SK-N-SH (cell line): ENCODE measurements at regions not wholly inside any gene's neighbourhood (a gene's known extent, or its start where the extent isn't known, plus 50 kb on each side); places are given as distances from the start of the nearest gene placed in this dataset.

Source experiments
- CTCF ChIA-PET: fragments of 300-600, 350-600 bp; formaldehyde crosslinking; extraction: SDS; loops from one replicate; lab custom pipeline; 2021; lab: Yijun Ruan, JAX
- POLR2A ChIA-PET: fragments of 350-600 bp; sonication (Branson Sonifier 250); formaldehyde crosslinking; extraction: SDS; loops from one replicate; lab custom pipeline; 2020; ENCODE audit warnings: antibody characterized with exemption, inconsistent platforms; lab: Yijun Ruan, JAX
- DNase-seq: peaks from one replicate; pipeline ENCODE4 v3.0.0; 2012
- H2AFZ ChIP-seq: fragments of 200-600 bp; sonication (generic); 2 replicates; pipeline ENCODE4 v1.8.1; 2016; ENCODE audit warnings: antibody characterized with exemption, mild to moderate bottlenecking, low read depth
- H3F3A ChIP-seq: fragments of 200-600 bp; sonication (generic); replicated peaks from 2 replicates; pipeline ENCODE3; 2016; ENCODE audit warnings: antibody characterized with exemption, mild to moderate bottlenecking; ENCODE audit not compliant: insufficient read depth
- H3K27ac ChIP-seq, 2 experiments: fragments of 200-500 bp in 1 of 2; fragments of 200-600 bp in 1 of 2; sonication (Bioruptor generic) in 1 of 2; sonication (generic), shearing (Covaris generic) in 1 of 2; 2 replicates each; pipeline versions ENCODE4 v1.5.1 to v1.6.1; 2014 to 2016; ENCODE audit warnings: low read depth in 2 of 2, inconsistent platforms in 1 of 2, low read length in 1 of 2, mild to moderate bottlenecking in 1 of 2, mixed read lengths in 1 of 2
- H3K27me3 ChIP-seq: fragments of 200-600 bp; sonication (generic), shearing (Covaris generic); 2 replicates; pipeline ENCODE4 v1.6.1; 2016; ENCODE audit warnings: mixed run types; ENCODE audit not compliant: insufficient read depth
- H3K36me3 ChIP-seq, 2 experiments: fragments of 200-500 bp in 1 of 2; fragments of 200-600 bp in 1 of 2; sonication (Bioruptor generic) in 1 of 2; sonication (generic) in 1 of 2; replicated peaks in 1 of 2; 2 replicates each; pipeline versions ENCODE3 to v1.5.1; 2014 to 2016; ENCODE audit warnings: low read length in 1 of 2, mild to moderate bottlenecking in 1 of 2; ENCODE audit not compliant: insufficient read depth in 2 of 2, control insufficient read depth in 1 of 2
- H3K4me1 ChIP-seq, 2 experiments: fragments of 200-500 bp in 1 of 2; fragments of 200-600 bp in 1 of 2; sonication (Bioruptor generic) in 1 of 2; sonication (generic), shearing (Covaris generic) in 1 of 2; 2 replicates each; pipeline versions ENCODE4 v1.5.1 to v1.6.1; 2014 to 2016; ENCODE audit warnings: low read depth in 1 of 2, low read length in 1 of 2, mixed run types in 1 of 2; ENCODE audit not compliant: insufficient read depth in 2 of 2, control insufficient read depth in 1 of 2
- H3K4me2 ChIP-seq: fragments of 200-600 bp; sonication (generic), shearing (Covaris generic); 2 replicates; pipeline ENCODE4 v1.6.1; 2017; ENCODE audit warnings: mixed run types
- H3K4me3 ChIP-seq, 2 experiments: fragments of 200-500 bp in 1 of 2; fragments of 200-600 bp in 1 of 2; sonication (Bioruptor generic) in 1 of 2; sonication (generic), shearing (Covaris generic) in 1 of 2; 2 replicates each; pipeline versions ENCODE4 v1.5.1 to v1.8.1; 2014 to 2016; ENCODE audit warnings: low read depth in 2 of 2, inconsistent platforms in 1 of 2, low read length in 1 of 2, mild to moderate bottlenecking in 1 of 2, mixed read lengths in 1 of 2, moderate library complexity in 1 of 2
- H3K79me2 ChIP-seq: fragments of 200-600 bp; sonication (generic); 2 replicates; pipeline ENCODE4 v1.8.1; 2017; ENCODE audit warnings: mild to moderate bottlenecking; ENCODE audit not compliant: insufficient read depth
- H3K9ac ChIP-seq: fragments of 200-600 bp; sonication (generic); 2 replicates; pipeline ENCODE4 v1.6.1; 2017; ENCODE audit warnings: mixed run types
- H3K9me2 ChIP-seq: fragments of 200-600 bp; sonication (generic); 2 replicates; pipeline ENCODE4 v1.6.1; 2017; ENCODE audit warnings: mixed run types
- H3K9me3 ChIP-seq: fragments of 200-600 bp; sonication (generic); 2 replicates; pipeline ENCODE4 v1.6.1; 2017; ENCODE audit warnings: mixed run types, mild to moderate bottlenecking, moderate library complexity
- H4K20me1 ChIP-seq: fragments of 200-600 bp; sonication (generic); 2 replicates; pipeline ENCODE4 v1.6.1; 2017; ENCODE audit warnings: mild to moderate bottlenecking, mixed run types; ENCODE audit not compliant: insufficient read depth
- EP300 ChIP-seq, 2 experiments: IDR thresholded peaks; 2 replicates each; pipeline versions ENCODE4 v1.4.0 to v1.6.1; 2012; ENCODE audit warnings: borderline replicate concordance in 1 of 2, low read depth in 1 of 2, low read length in 1 of 2
- IRF3 ChIP-seq: fragments of 150-350 bp; IDR thresholded peaks from 2 replicates; pipeline ENCODE4 v1.6.1; 2016; ENCODE audit warnings: mild to moderate bottlenecking, low read depth, low read length
- JUND ChIP-seq: IDR thresholded peaks from 2 replicates; pipeline ENCODE4 v1.4.0; 2012
- MAX ChIP-seq: IDR thresholded peaks from 2 replicates; pipeline ENCODE4 v1.4.0; 2012; ENCODE audit warnings: low read depth
- MEF2A ChIP-seq: IDR thresholded peaks from 2 replicates; pipeline ENCODE4 v1.4.0; 2012; ENCODE audit warnings: low read depth, borderline replicate concordance
- NFIC ChIP-seq: IDR thresholded peaks from 2 replicates; pipeline ENCODE4 v1.4.0; 2012; ENCODE audit warnings: borderline replicate concordance
- PBX3 ChIP-seq: IDR thresholded peaks from 2 replicates; pipeline ENCODE4; 2012
- POLR2AphosphoS5 ChIP-seq: IDR thresholded peaks from 2 replicates; pipeline ENCODE4 v1.6.1; 2012; ENCODE audit warnings: low read depth, low read length
- RCOR1 ChIP-seq: fragments of 150-350 bp; IDR thresholded peaks from 2 replicates; pipeline ENCODE4 v1.6.1; 2017; ENCODE audit warnings: antibody characterized with exemption, low read length
- RXRA ChIP-seq: IDR thresholded peaks from 2 replicates; pipeline ENCODE4 v1.4.0; 2012; ENCODE audit warnings: low read depth, mild to moderate bottlenecking, borderline replicate concordance
- TCF12 ChIP-seq: IDR thresholded peaks from 2 replicates; pipeline ENCODE4 v1.4.0; 2012
- TEAD4 ChIP-seq: IDR thresholded peaks from 2 replicates; pipeline ENCODE4 v1.4.0; 2012; ENCODE audit warnings: mild to moderate bottlenecking, borderline replicate concordance; ENCODE audit not compliant: insufficient read depth
- USF1 ChIP-seq: IDR thresholded peaks from 2 replicates; pipeline ENCODE4 v1.4.0; 2012; ENCODE audit warnings: low read depth, borderline replicate concordance
- YY1 ChIP-seq: IDR thresholded peaks from 2 replicates; pipeline ENCODE4 v1.4.0; 2012; ENCODE audit warnings: low read depth, mild to moderate bottlenecking
- ZBTB33 ChIP-seq: IDR thresholded peaks from 2 replicates; pipeline ENCODE4 v1.4.0; 2012; ENCODE audit warnings: low read depth, borderline replicate concordance
- WGBS: methylation state at CpG from one replicate; pipeline ENCODE4 v1.1.6; 2017; ENCODE audit warnings: low lambda C conversion rate; 5-methylcytosine and 5-hydroxymethylcytosine counted together

GRCh38 chr10:34904191-34904590, 89.1 kb upstream of the PARD3 start:
- H3K27me3 ChIP-seq = no peaks in the 10 kb centered on the region
- POLR2A ChIA-PET = no interaction called here
- no peaks in the 10 kb centered on the region for H3K9me3 ChIP-seq
- no peaks in the 10 kb centered on the region for H3K79me2 ChIP-seq
- H3K36me3 ChIP-seq = no peaks in the 10 kb centered on the region
- H4K20me1 ChIP-seq = no peaks in the 10 kb centered on the region
- CTCF ChIA-PET = interaction anchor here (1.4 kb wide), 1 partner anchor 42 kb away, joined by 4 read pairs; no protein-coding TSS in a partner anchor
- no peak overlapping the region for H3K27ac ChIP-seq
- 90% methylated on average over 5 of the region's 6 CpGs for WGBS
- no peak overlapping the region for H3K9ac ChIP-seq
- H3K4me1 ChIP-seq = peaks cover 13 to 15% of the 10 kb centered on the region in 2 experiments; a peak in 3 of 4 replicates
- peaks cover 13% of the 10 kb centered on the region for H3F3A ChIP-seq
- no peaks in the 10 kb centered on the region for H3K9me2 ChIP-seq
- no peak overlapping the region for H3K4me3 ChIP-seq
- TF ChIP-seq PBX3 = no peak
- no peak for TF ChIP-seq YY1
- no peak for TF ChIP-seq NFIC
- TF ChIP-seq RCOR1 = no peak
- no peak for TF ChIP-seq IRF3
- no peak for TF ChIP-seq RXRA
- TF ChIP-seq EP300 (IDR thresholded peaks at IDR 0.05; ENCODE audit: borderline replicate concordance in 1 of 2, low read depth in 1 of 2, low read length in 1 of 2) = no peak
- no peak for TF ChIP-seq ZBTB33
- TF ChIP-seq USF1 = no peak
- no peak for TF ChIP-seq TEAD4
- no peak for TF ChIP-seq TCF12
- no peak overlapping the region for H2AFZ ChIP-seq
- DNase-seq = no peak
- H3K4me2 ChIP-seq = no peak overlapping the region

GRCh38 chr10:34899161-34899560, 84.1 kb upstream of the PARD3 start:
- Histone ChIP-seq H3K27ac (no peak overlapping the region), H3K4me2 (no peak overlapping the region), H2AFZ (no peak overlapping the region), H3K36me3 (no peaks in the 10 kb centered on the region), H3K9me2 (no peaks in the 10 kb centered on the region), H3K27me3 (no peaks in the 10 kb centered on the region), H3K4me1 (no peaks in the 10 kb centered on the region; a peak in 1 of 4 replicates), H3K9ac (no peak overlapping the region), H3K9me3 (no peaks in the 10 kb centered on the region), H3K4me3 (no peak overlapping the region), H4K20me1 (no peaks in the 10 kb centered on the region), H3K79me2 (no peaks in the 10 kb centered on the region), H3F3A (no peaks in the 10 kb centered on the region)
- POLR2A ChIA-PET = no interaction called here
- CTCF ChIA-PET = no interaction called here
- no peak for TF ChIP-seq MEF2A
- no peak for TF ChIP-seq MAX
- no peak for TF ChIP-seq RCOR1
- TF ChIP-seq NFIC = no peak
- no peak for TF ChIP-seq RXRA
- TF ChIP-seq PBX3 = no peak
- TF ChIP-seq JUND = no peak
- no peak for TF ChIP-seq POLR2AphosphoS5
- WGBS = 82% methylated on average over 8 of the region's 8 CpGs
- DNase-seq = no peak
